H1 (cell line): ENCODE measurements at regions not wholly inside any gene's neighbourhood (a gene's known extent, or its start where the extent isn't known, plus 50 kb on each side); places are given as distances from the start of the nearest gene placed in this dataset.

Source experiments
- CTCF ChIA-PET: fragments of 300-600 bp; sonication (Branson Sonifier 250); formaldehyde crosslinking; loops from one replicate; lab custom pipeline; 2021; ENCODE audit not compliant: partially characterized antibody; lab: Charles Lee
- POLR2A ChIA-PET: fragments of 300-600 bp; sonication (Branson Sonifier 250); formaldehyde crosslinking; loops from one replicate; lab custom pipeline; 2021; ENCODE audit warnings: inconsistent platforms; ENCODE audit not compliant: partially characterized antibody; lab: Charles Lee
- DNase-seq, 2 experiments: peaks; one replicate each; pipeline versions ENCODE4 v3.0.0 to v3.0.0-alpha.2; 2010 to 2022; ENCODE audit warnings: low spot score in 2 of 2, low read depth in 1 of 2, mixed read lengths in 1 of 2
- FAIRE-seq: peaks from 2 replicates; lab custom pipeline; 2011; peaks lifted over from hg19 to GRCh38; lab: Jason Lieb, UNC
- H2AFZ ChIP-seq: 2 replicates; pipeline ENCODE4 v1.8.1; 2012; ENCODE audit warnings: low read length, inconsistent platforms
- H2AK5ac ChIP-seq: 2 replicates; pipeline ENCODE4 v1.6.1; 2013; ENCODE audit warnings: low read depth, low read length
- H2BK120ac ChIP-seq: replicated peaks from 2 replicates; pipeline ENCODE3; 2013; ENCODE audit warnings: low read depth, low read length, inconsistent platforms
- H2BK12ac ChIP-seq: 2 replicates; pipeline ENCODE4 v1.6.1; 2013; ENCODE audit warnings: low read depth, low read length
- H2BK15ac ChIP-seq: 2 replicates; pipeline ENCODE4 v1.6.1; 2013; ENCODE audit warnings: low read length
- H2BK20ac ChIP-seq: 2 replicates; pipeline ENCODE4 v1.6.1; 2013; ENCODE audit warnings: low read length
- H2BK5ac ChIP-seq: 2 replicates; pipeline ENCODE4 v1.6.1; 2013; ENCODE audit warnings: low read depth, low read length
- H3K14ac ChIP-seq: 2 replicates; pipeline ENCODE4 v1.6.1; 2013; ENCODE audit warnings: inconsistent platforms; ENCODE audit not compliant: insufficient read length
- H3K18ac ChIP-seq: 2 replicates; pipeline ENCODE4 v1.6.1; 2013; ENCODE audit warnings: low read length; ENCODE audit errors: extremely low read depth
- H3K23ac ChIP-seq: 2 replicates; pipeline ENCODE4 v1.6.1; 2013; ENCODE audit warnings: inconsistent platforms; ENCODE audit not compliant: insufficient read length
- H3K23me2 ChIP-seq: 2 replicates; pipeline ENCODE4 v1.6.1; 2013; ENCODE audit warnings: low read depth, low read length
- H3K27ac ChIP-seq: 2 replicates; pipeline ENCODE4 v1.6.1; 2011; ENCODE audit warnings: low read depth, low read length, inconsistent platforms
- H3K27me3 ChIP-seq, 4 experiments: replicated peaks in 1 of 4; 1 replicate in 1 of 4; 2 replicates in 3 of 4; pipeline versions ENCODE4 v1.6.1 to v1.8.1; 2011 to 2013; ENCODE audit warnings: low read length in 3 of 4, mild to moderate bottlenecking in 3 of 4, inconsistent platforms in 2 of 4, mixed read lengths in 2 of 4, moderate library complexity in 1 of 4; ENCODE audit not compliant: control insufficient read depth in 3 of 4, insufficient read depth in 3 of 4; ENCODE audit errors: extremely low read depth in 1 of 4
- H3K36me3 ChIP-seq, 4 experiments: 2 replicates each; pipeline versions ENCODE4 v1.6.1 to v1.8.1; 2011 to 2013; ENCODE audit warnings: mild to moderate bottlenecking in 4 of 4, low read length in 3 of 4, moderate library complexity in 2 of 4, control low read depth in 1 of 4, inconsistent platforms in 1 of 4; ENCODE audit not compliant: insufficient read depth in 4 of 4, control insufficient read depth in 2 of 4
- H3K4ac ChIP-seq: replicated peaks from 2 replicates; pipeline ENCODE3; 2013; ENCODE audit warnings: low read length, low read depth, mixed read lengths, inconsistent platforms; ENCODE audit not compliant: insufficient read length
- H3K4me1 ChIP-seq, 4 experiments: replicated peaks in 1 of 4; 1 replicate in 1 of 4; 2 replicates in 3 of 4; pipeline versions ENCODE4 v1.6.1 to v1.8.1; 2011 to 2013; ENCODE audit warnings: low read length in 3 of 4, inconsistent platforms in 2 of 4, mixed read lengths in 1 of 4; ENCODE audit not compliant: insufficient read depth in 4 of 4, control insufficient read depth in 3 of 4
- H3K4me2 ChIP-seq, 2 experiments: 2 replicates each; pipeline versions ENCODE4 v1.6.1 to v1.8.1; 2011 to 2013; ENCODE audit warnings: low read depth in 2 of 2, low read length in 2 of 2, control low read depth in 1 of 2, inconsistent platforms in 1 of 2, mild to moderate bottlenecking in 1 of 2; ENCODE audit not compliant: insufficient read depth in 1 of 2
- H3K4me3 ChIP-seq, 4 experiments: fragments of 200-600, 300-600 bp in 1 of 4; sonication (generic), shearing (Covaris generic), sonication (Bioruptor Twin) in 1 of 4; 2 replicates each; pipeline versions ENCODE4 v1.5.1 to v1.8.1; 2011 to 2016; ENCODE audit warnings: low read length in 4 of 4, low read depth in 3 of 4, control low read depth in 2 of 4, inconsistent platforms in 2 of 4, mild to moderate bottlenecking in 2 of 4, mixed read lengths in 1 of 4, moderate library complexity in 1 of 4; ENCODE audit not compliant: insufficient read depth in 2 of 4; ENCODE audit errors: extremely low read depth in 1 of 4
- H3K56ac ChIP-seq: replicated peaks from 2 replicates; pipeline ENCODE3; 2013; ENCODE audit warnings: low read depth, mild to moderate bottlenecking, mixed read lengths, low read length, inconsistent platforms; ENCODE audit not compliant: insufficient read length
- H3K79me1 ChIP-seq: 2 replicates; pipeline ENCODE4 v1.6.1; 2013; ENCODE audit warnings: low read depth, low read length, control low read depth
- H3K79me2 ChIP-seq, 2 experiments: 2 replicates each; pipeline versions ENCODE4 v1.6.1 to v1.8.1; 2012 to 2013; ENCODE audit warnings: low read length in 2 of 2, mild to moderate bottlenecking in 2 of 2, inconsistent platforms in 1 of 2; ENCODE audit not compliant: insufficient read depth in 2 of 2, control insufficient read depth in 1 of 2
- H3K9ac ChIP-seq, 4 experiments: replicated peaks in 1 of 4; 1 replicate in 1 of 4; 2 replicates in 3 of 4; pipeline versions ENCODE4 v1.6.1 to v1.8.1; 2011 to 2013; ENCODE audit warnings: low read depth in 3 of 4, low read length in 3 of 4, control low read depth in 2 of 4, mild to moderate bottlenecking in 2 of 4, moderate library complexity in 2 of 4, inconsistent platforms in 1 of 4; ENCODE audit errors: extremely low read depth in 1 of 4
- H3K9me3 ChIP-seq, 2 experiments: 2 replicates each; pipeline versions ENCODE4 v1.6.1 to v1.8.1; 2012 to 2013; ENCODE audit warnings: mild to moderate bottlenecking in 2 of 2, moderate library complexity in 2 of 2, control low read depth in 1 of 2, inconsistent platforms in 1 of 2, low read depth in 1 of 2, low read length in 1 of 2, mixed read lengths in 1 of 2; ENCODE audit not compliant: insufficient read depth in 2 of 2
- H4K20me1 ChIP-seq, 2 experiments: replicated peaks in 1 of 2; 2 replicates each; pipeline versions ENCODE3 to v1.8.1; 2011 to 2013; ENCODE audit warnings: inconsistent platforms in 2 of 2, low read length in 2 of 2, mild to moderate bottlenecking in 1 of 2; ENCODE audit not compliant: insufficient read depth in 2 of 2, control insufficient read depth in 1 of 2
- H4K5ac ChIP-seq: 2 replicates; pipeline ENCODE4 v1.6.1; 2013; ENCODE audit warnings: low read length, low read depth, mixed read lengths, inconsistent platforms; ENCODE audit not compliant: insufficient read length
- H4K8ac ChIP-seq: 2 replicates; pipeline ENCODE4 v1.8.0; 2013; ENCODE audit warnings: mild to moderate bottlenecking, moderate library complexity, low read length, inconsistent platforms; ENCODE audit not compliant: insufficient read depth; ENCODE audit errors: extremely low read depth
- H4K91ac ChIP-seq: replicated peaks from 2 replicates; pipeline ENCODE3; 2013; ENCODE audit warnings: low read length, mixed read lengths, inconsistent platforms; ENCODE audit not compliant: insufficient read length
- BACH1 ChIP-seq: IDR thresholded peaks from 2 replicates; pipeline ENCODE4 v1.6.1; 2012; ENCODE audit warnings: low read length, improper control_type of control experiment
- EGR1 ChIP-seq: IDR thresholded peaks from 2 replicates; pipeline ENCODE4 v1.6.1; 2011; ENCODE audit warnings: low read depth, low read length, borderline replicate concordance
- JUN ChIP-seq: IDR thresholded peaks from 2 replicates; pipeline ENCODE4 v1.6.1; 2011; ENCODE audit warnings: low read depth, mild to moderate bottlenecking, improper control_type of control experiment, low read length
- PHF8 ChIP-seq: fragments of 200-600 bp; sonication (generic); conservative IDR thresholded peaks from 2 replicates; pipeline ENCODE4 v1.7.1; 2012; ENCODE audit warnings: low read depth, mild to moderate bottlenecking, inconsistent platforms, low read length, moderate library complexity
- POU5F1 ChIP-seq: IDR thresholded peaks from 2 replicates; pipeline ENCODE4 v1.6.1; 2011; ENCODE audit warnings: low read depth, mild to moderate bottlenecking, low read length, moderate library complexity
- RNF2 ChIP-seq: fragments of 200-900, 300-1000 bp; sonication (generic); IDR thresholded peaks from 2 replicates; pipeline ENCODE4 v1.7.1; 2016; ENCODE audit warnings: borderline replicate concordance, low read depth, mild to moderate bottlenecking, antibody characterized with exemption, low read length; ENCODE audit not compliant: poor library complexity, severe bottlenecking; ENCODE audit errors: missing control alignments
- TBP ChIP-seq: IDR thresholded peaks from 2 replicates; pipeline ENCODE4 v1.6.1; 2011; ENCODE audit warnings: low read depth, low read length, improper control_type of control experiment
- TCF12 ChIP-seq: IDR thresholded peaks from 2 replicates; pipeline ENCODE4 v1.6.1; 2011; ENCODE audit warnings: low read depth, mild to moderate bottlenecking, low read length
- WGBS, 2 experiments: shearing (Covaris generic) in 1 of 2; methylation state at CpG; one replicate each; pipeline versions ENCODE4 v1.1.6 to v1.1.7; 2013 to 2015; ENCODE audit warnings: low lambda C conversion rate in 2 of 2, mixed read lengths in 2 of 2, inconsistent platforms in 1 of 2, low coverage in 1 of 2, missing lambda C conversion rate in 1 of 2; ENCODE audit not compliant: insufficient replicate concordance in 2 of 2, insufficient coverage in 1 of 2, insufficient read length in 1 of 2; ENCODE audit errors: extremely low coverage in 1 of 2, missing lambda C conversion rate in 1 of 2; 5-methylcytosine and 5-hydroxymethylcytosine counted together

- FAIRE-seq (no peak), DNase-seq (no peak)
- POLR2A ChIA-PET, result no interaction called here
- Histone ChIP-seq H3K9ac (no peak overlapping the region), H3K4me1 (peaks cover 0 to 8% (median 1%) of the 10 kb centered on the region in 4 experiments; a peak in 3 of 7 replicates), H4K5ac (no peak overlapping the region), H4K8ac (no peak overlapping the region), H2AK5ac (no peak overlapping the region), H3K79me2 (no peaks in the 10 kb centered on the region), H2BK15ac (no peak overlapping the region), H2BK120ac (no peak overlapping the region), H2BK5ac (no peak overlapping the region), H3K27me3 (no peaks in the 10 kb centered on the region), H3K14ac (no peak overlapping the region), H3K27ac (no peak overlapping the region), H3K4ac (no peak overlapping the region), H3K4me2 (no peak overlapping the region), H3K9me3 (no peaks in the 10 kb centered on the region), H3K79me1 (no peaks in the 10 kb centered on the region), H3K18ac (no peak overlapping the region), H4K91ac (no peak overlapping the region), H3K56ac (no peak overlapping the region), H3K36me3 (no peaks in the 10 kb centered on the region), H3K23me2 (no peaks in the 10 kb centered on the region; the same call in 1 of the 2 replicates), H2AFZ (no peak overlapping the region), H3K4me3 (no peak overlapping the region), H4K20me1 (no peaks in the 10 kb centered on the region), H3K23ac (no peak overlapping the region), H2BK20ac (no peak overlapping the region), H2BK12ac (no peak overlapping the region)
- WGBS, 2 experiments, result 77% methylated on average over 5 of the region's 5 CpGs; no CpG with 5 or more reads in 1 of the 2 experiments
- TF ChIP-seq TCF12, result no peak
- no peak for TF ChIP-seq POU5F1
- no peak for TF ChIP-seq BACH1
- no peak for TF ChIP-seq PHF8
- TF ChIP-seq EGR1, result no peak
- TF ChIP-seq JUN, result no peak
- no peak for TF ChIP-seq TBP
- no peak for TF ChIP-seq RNF2
- CTCF ChIA-PET, result interaction anchor here (0.5 to 1.1 kb wide), 2 partner anchors 54 to 227 kb away, joined by 3 read pairs; no protein-coding TSS in a partner anchor
Measured at GRCh38 chr19:29881386-29881785, 60.7 kb upstream of the URI1 start.
